Medulla oblongata (tissue), 1 donor: ENCODE measurements at regions not wholly inside any gene's neighbourhood (a gene's known extent, or its start where the extent isn't known, plus 50 kb on each side); places are given as distances from the start of the nearest gene placed in this dataset.

ENCODE experiments used
- DNase-seq: peaks from one replicate; pipeline ENCODE4 v3.0.0-alpha.2; 2015; ENCODE audit errors: extremely low spot score

- no peak for DNase-seq
These were observed 549.5 kb upstream of the ARGLU1 start for GRCh38 chr13:107117327-107118012.

GRCh38 chr13:107113387-107113786 is 545.5 kb upstream of the ARGLU1 start:
- no peak for DNase-seq

GRCh38 chr13:107111248-107111647 is 543.3 kb upstream of the ARGLU1 start:
- no peak for DNase-seq

- DNase-seq = no peak
These were observed 536.7 kb upstream of the ARGLU1 start for GRCh38 chr13:107104631-107105030.

GRCh38 chr13:107102676-107103075 is 534.7 kb upstream of the ARGLU1 start:
- no peak for DNase-seq

- DNase-seq = no peak
These were observed 531.7 kb upstream of the ARGLU1 start for GRCh38 chr13:107099661-107100060.

- no peak for DNase-seq
These were observed 530.0 kb upstream of the ARGLU1 start for GRCh38 chr13:107097916-107098315.

GRCh38 chr13:107095876-107096275 is 527.9 kb upstream of the ARGLU1 start:
- DNase-seq = no peak

- no peak for DNase-seq
These were observed 523.9 kb upstream of the ARGLU1 start for GRCh38 chr13:107091861-107092260.

GRCh38 chr13:107091428-107091827 is 523.5 kb upstream of the ARGLU1 start:
- DNase-seq = no peak

- no peak for DNase-seq
These were observed 520.1 kb upstream of the ARGLU1 start for GRCh38 chr13:107088061-107088460.

GRCh38 chr13:107079423-107080049 is 511.6 kb upstream of the ARGLU1 start:
- no peak for DNase-seq

GRCh38 chr13:107078229-107078765 is 510.4 kb upstream of the ARGLU1 start:
- DNase-seq = no peak

- no peak for DNase-seq
These were observed 508.9 kb upstream of the ARGLU1 start for GRCh38 chr13:107076801-107077200.

- DNase-seq = no peak
These were observed 507.6 kb upstream of the ARGLU1 start for GRCh38 chr13:107075576-107075975.

- DNase-seq = no peak
These were observed 502.9 kb upstream of the ARGLU1 start for GRCh38 chr13:107070792-107071191.

- DNase-seq = no peak
These were observed 501.3 kb upstream of the ARGLU1 start for GRCh38 chr13:107069108-107069776.

- DNase-seq = no peak
These were observed 499.4 kb upstream of the ARGLU1 start for GRCh38 chr13:107067381-107067780.

- DNase-seq = no peak
These were observed 498.4 kb upstream of the ARGLU1 start for GRCh38 chr13:107066355-107066754.

- no peak for DNase-seq
These were observed 497.1 kb upstream of the ARGLU1 start for GRCh38 chr13:107065036-107065435.

GRCh38 chr13:107057028-107057631 is 489.2 kb upstream of the ARGLU1 start:
- DNase-seq = no peak
